GM12875 (cell line): ENCODE measurements at regions not wholly inside any gene's neighbourhood (a gene's known extent, or its start where the extent isn't known, plus 50 kb on each side); places are given as distances from the start of the nearest gene placed in this dataset.

Source experiments
- H3K4me3 ChIP-seq: one replicate; pipeline ENCODE4 v1.5.1; 2011; ENCODE audit warnings: low read depth, low read length, control low read depth
- TF ChIP-seq, protein P1 (sequence below): IDR thresholded peaks from 2 replicates; pipeline ENCODE4 v1.5.1; 2011; ENCODE audit warnings: low read depth, mild to moderate bottlenecking, control low read depth, inconsistent platforms, low read length, moderate library complexity, borderline replicate concordance; ENCODE audit not compliant: insufficient read depth

- H3K4me3 ChIP-seq: no peak overlapping the region
- TF ChIP-seq, protein P1, sequence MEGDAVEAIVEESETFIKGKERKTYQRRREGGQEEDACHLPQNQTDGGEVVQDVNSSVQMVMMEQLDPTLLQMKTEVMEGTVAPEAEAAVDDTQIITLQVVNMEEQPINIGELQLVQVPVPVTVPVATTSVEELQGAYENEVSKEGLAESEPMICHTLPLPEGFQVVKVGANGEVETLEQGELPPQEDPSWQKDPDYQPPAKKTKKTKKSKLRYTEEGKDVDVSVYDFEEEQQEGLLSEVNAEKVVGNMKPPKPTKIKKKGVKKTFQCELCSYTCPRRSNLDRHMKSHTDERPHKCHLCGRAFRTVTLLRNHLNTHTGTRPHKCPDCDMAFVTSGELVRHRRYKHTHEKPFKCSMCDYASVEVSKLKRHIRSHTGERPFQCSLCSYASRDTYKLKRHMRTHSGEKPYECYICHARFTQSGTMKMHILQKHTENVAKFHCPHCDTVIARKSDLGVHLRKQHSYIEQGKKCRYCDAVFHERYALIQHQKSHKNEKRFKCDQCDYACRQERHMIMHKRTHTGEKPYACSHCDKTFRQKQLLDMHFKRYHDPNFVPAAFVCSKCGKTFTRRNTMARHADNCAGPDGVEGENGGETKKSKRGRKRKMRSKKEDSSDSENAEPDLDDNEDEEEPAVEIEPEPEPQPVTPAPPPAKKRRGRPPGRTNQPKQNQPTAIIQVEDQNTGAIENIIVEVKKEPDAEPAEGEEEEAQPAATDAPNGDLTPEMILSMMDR: no peak
Observed at GRCh38 chr2:133833746-133834145, 265.5 kb upstream of the NCKAP5 start.

DNA sequence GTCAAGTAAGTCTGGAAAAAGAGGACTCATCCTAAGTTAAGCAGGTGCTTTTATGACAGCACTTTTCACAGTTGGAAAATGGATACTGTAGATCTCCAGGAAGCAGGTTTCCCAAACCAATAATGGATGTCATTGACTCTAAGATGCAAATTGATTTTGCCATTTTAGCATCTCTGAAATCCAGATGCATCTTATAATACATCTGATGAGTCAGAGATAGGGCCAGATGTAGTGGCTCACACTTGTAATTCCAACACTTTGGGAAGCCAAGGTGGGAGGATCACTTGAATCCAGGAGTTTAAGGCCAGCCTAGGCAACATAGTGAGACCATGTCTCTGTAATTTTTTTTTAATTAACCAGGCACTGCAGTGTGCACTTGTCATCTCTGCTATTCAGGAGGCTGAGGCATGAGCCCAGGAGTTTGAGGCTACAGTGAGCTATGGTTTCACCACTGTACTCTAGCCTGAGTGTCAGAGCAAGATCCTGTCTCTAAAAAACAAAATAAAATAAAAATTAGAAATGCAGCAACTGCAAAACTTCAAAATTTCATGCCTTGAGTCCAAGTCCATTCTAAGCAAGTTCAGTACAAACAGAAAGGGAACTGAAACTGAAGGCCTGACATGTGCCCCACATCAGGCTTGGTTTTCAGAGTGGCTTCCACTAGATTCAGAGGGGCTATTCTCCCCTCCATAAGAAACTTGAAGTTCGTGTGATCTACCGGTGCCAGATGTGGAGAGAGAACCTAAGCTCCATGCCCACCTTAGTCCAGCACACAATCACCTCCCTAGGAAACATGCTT is 267.8 kb upstream of the NCKAP5 start:
- no peak overlapping the region for H3K4me3 ChIP-seq
- TF ChIP-seq, protein P1: no peak

GRCh38 chr2:133836691-133837345 is 268.6 kb upstream of the NCKAP5 start:
- no peak overlapping the region for H3K4me3 ChIP-seq
- TF ChIP-seq, protein P1: no peak

- TF ChIP-seq, protein P1: no peak
- H3K4me3 ChIP-seq: no peak overlapping the region
Observed at GRCh38 chr2:133837441-133838094, 269.3 kb upstream of the NCKAP5 start.

- H3K4me3 ChIP-seq: no peak overlapping the region
- TF ChIP-seq, protein P1: no peak
Observed at GRCh38 chr2:133838642-133839365, 270.5 kb upstream of the NCKAP5 start.

DNA sequence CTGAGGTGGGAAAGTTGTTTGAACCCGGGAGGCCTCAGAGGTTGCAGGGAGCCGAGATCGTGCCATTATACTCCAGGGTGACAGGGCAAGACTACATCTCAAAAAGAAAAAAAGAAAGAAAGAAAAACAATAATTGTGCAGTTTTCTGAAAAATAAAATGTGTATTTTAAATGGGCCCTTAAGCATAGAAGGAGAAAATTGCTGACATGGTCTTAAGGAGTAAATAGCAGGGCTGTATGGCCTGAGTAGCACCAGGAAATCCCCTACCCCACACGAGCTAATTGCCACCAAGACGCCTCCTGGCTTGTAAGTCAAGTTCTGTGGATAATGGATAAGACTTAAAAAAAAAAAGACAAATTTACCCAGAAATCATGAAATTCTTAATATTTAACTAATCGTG is 271.4 kb upstream of the NCKAP5 start:
- TF ChIP-seq, protein P1: no peak
- H3K4me3 ChIP-seq: no peak overlapping the region
